PC-9 (cell line): ENCODE measurements at regions not wholly inside any gene's neighbourhood (a gene's known extent, or its start where the extent isn't known, plus 50 kb on each side); places are given as distances from the start of the nearest gene placed in this dataset.

Experiments used
- CTCF ChIP-seq: fragments of 200-600 bp; sonication (generic); conservative IDR thresholded peaks from 2 replicates; pipeline ENCODE4 v1.6.1; 2017; ENCODE audit warnings: mixed run types, antibody characterized with exemption, mild to moderate bottlenecking, moderate library complexity
- EZH2 ChIP-seq: fragments of 200-600 bp; sonication (generic); IDR thresholded peaks from 2 replicates; pipeline ENCODE4 v1.8.0; 2017; ENCODE audit warnings: antibody characterized with exemption, low read depth

- TF ChIP-seq CTCF (no peak), EZH2 (no peak)
Measured at GRCh38 chr13:105165449-105166125, 1369.9 kb downstream of the EFNB2 start.
